Nephron (organoid): ENCODE measurements at regions not wholly inside any gene's neighbourhood (a gene's known extent, or its start where the extent isn't known, plus 50 kb on each side); places are given as distances from the start of the nearest gene placed in this dataset.
A peak's percentile ranks its signal among the peaks of the same experiment; 100 is the strongest.

Source experiments
- H3K27ac Mint-ChIP-seq, 3 experiments: 2 replicates each; pipeline ENCODE4 v1.8.0; 2020; ENCODE audit warnings: mixed read lengths in 3 of 3, mild to moderate bottlenecking in 2 of 3, moderate library complexity in 1 of 3
- H3K27me3 Mint-ChIP-seq: 2 replicates; pipeline ENCODE4 v1.8.0; 2021; ENCODE audit warnings: low read depth, mild to moderate bottlenecking, moderate library complexity, mixed read lengths
- H3K36me3 Mint-ChIP-seq: 2 replicates; pipeline ENCODE4 v1.8.0; 2020; ENCODE audit warnings: low read depth, mixed read lengths
- H3K4me1 Mint-ChIP-seq: 2 replicates; pipeline ENCODE4 v1.8.0; 2020; ENCODE audit warnings: mixed read lengths
- H3K4me3 Mint-ChIP-seq, 3 experiments: 2 replicates each; pipeline ENCODE4 v1.8.0; 2020; ENCODE audit warnings: mild to moderate bottlenecking in 3 of 3, mixed read lengths in 3 of 3, moderate library complexity in 2 of 3
- H3K9me3 Mint-ChIP-seq: 2 replicates; pipeline ENCODE4 v1.8.0; 2020; ENCODE audit warnings: mixed read lengths
- TF ChIP-seq, protein P1 (sequence below), 3 experiments: fragments of 200-600 bp; sonication (generic); IDR thresholded peaks; one replicate each; pipeline ENCODE4 v1.5.0; 2021; ENCODE audit warnings: antibody characterized with exemption in 3 of 3; ENCODE audit not compliant: unreplicated experiment in 3 of 3

DNA sequence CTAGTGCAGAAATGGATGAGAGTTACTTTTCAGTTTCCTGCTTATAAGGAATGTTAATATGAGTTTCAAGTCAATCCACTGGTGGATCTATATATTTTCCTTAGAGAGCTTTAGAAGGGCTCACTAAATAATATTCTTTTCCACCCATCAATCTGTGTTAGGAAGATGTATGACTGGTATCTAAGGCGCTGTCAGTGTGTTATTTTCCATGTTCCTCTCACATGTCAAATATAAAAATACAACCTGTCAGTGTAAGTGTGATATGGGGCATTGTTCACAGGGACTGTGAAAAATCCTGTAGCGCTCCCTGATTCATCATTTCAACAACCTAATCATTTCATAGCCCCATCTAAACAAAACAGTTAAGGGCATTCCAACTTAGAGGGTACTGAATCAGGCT, 203.1 kb downstream of the TMEM26 start:
- Mint-ChIP-seq H3K36me3 (no peaks in the 10 kb centered on the region), H3K4me1 (no peaks in the 10 kb centered on the region), H3K9me3 (peaks cover 22% of the 10 kb centered on the region), H3K27me3 (no peaks in the 10 kb centered on the region), H3K4me3 (no peak overlapping the region), H3K27ac (no peak overlapping the region)
- TF ChIP-seq, protein P1, sequence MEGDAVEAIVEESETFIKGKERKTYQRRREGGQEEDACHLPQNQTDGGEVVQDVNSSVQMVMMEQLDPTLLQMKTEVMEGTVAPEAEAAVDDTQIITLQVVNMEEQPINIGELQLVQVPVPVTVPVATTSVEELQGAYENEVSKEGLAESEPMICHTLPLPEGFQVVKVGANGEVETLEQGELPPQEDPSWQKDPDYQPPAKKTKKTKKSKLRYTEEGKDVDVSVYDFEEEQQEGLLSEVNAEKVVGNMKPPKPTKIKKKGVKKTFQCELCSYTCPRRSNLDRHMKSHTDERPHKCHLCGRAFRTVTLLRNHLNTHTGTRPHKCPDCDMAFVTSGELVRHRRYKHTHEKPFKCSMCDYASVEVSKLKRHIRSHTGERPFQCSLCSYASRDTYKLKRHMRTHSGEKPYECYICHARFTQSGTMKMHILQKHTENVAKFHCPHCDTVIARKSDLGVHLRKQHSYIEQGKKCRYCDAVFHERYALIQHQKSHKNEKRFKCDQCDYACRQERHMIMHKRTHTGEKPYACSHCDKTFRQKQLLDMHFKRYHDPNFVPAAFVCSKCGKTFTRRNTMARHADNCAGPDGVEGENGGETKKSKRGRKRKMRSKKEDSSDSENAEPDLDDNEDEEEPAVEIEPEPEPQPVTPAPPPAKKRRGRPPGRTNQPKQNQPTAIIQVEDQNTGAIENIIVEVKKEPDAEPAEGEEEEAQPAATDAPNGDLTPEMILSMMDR (IDR thresholded peaks at IDR 0.05; ENCODE audit: unreplicated experiment in 3 of 3): no peak

DNA sequence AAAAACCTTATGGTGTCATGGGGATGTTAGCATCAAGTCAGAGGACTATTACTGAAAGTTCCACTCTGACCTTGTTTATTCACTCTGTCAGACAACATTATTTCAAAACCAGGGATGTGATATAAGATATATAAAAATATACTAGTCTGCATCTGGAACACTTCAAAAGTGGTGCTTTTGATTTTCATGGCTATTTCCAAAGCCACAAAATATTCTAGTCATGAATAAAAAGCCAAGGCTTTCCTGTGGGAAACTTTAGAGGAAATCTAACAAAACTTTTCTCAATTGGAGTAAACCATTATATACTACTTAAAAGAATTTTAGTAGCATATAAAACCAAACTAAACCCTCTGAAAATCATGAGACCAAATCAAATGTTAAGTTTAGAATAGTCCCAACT, 205.2 kb downstream of the TMEM26 start:
- peaks cover under 1% of the 10 kb centered on the region for H3K9me3 Mint-ChIP-seq
- no peaks in the 10 kb centered on the region for H3K27me3 Mint-ChIP-seq

DNA sequence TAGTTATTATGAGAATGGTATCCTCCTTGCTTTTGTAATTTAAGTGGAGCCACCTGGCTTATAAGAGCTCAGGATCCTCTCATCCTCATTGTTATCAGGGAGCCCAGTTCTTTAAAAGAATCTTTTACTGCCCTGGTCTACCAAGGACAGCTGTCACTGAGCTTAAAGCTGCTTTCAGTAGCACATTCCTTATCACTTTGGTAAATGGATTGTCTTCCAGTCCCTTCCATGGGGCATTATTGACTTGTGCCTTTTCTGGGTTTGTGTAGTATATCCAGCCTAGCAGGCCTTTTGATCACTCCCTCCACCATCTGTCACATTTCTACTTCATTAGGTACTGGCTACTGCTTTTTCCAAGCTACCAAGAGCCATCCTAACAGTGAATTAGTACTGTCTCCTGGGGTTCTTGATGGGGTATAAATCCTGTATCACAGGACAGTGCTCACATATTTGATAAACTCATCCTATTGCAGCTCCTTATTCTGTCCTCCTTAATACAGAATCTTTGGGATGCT, 208.9 kb downstream of the TMEM26 start:
- Mint-ChIP-seq H3K27me3 (no peaks in the 10 kb centered on the region), H3K9me3 (no peaks in the 10 kb centered on the region), H3K27ac (no peak overlapping the region), H3K36me3 (no peaks in the 10 kb centered on the region), H3K4me1 (peaks cover 6% of the 10 kb centered on the region), H3K4me3 (peak overlapping the region in 1 of 3 experiments; percentile 21)
- TF ChIP-seq, protein P1 (IDR thresholded peaks at IDR 0.05; ENCODE audit: unreplicated experiment in 3 of 3): no peak

More for the DNA sequence above, 205.2 kb downstream of the TMEM26 start:
- H3K36me3 Mint-ChIP-seq: no peaks in the 10 kb centered on the region
- TF ChIP-seq, protein P1 (IDR thresholded peaks at IDR 0.05; ENCODE audit: unreplicated experiment in 3 of 3): no peak
- H3K4me1 Mint-ChIP-seq: peaks cover 6% of the 10 kb centered on the region
- no peak overlapping the region for H3K27ac Mint-ChIP-seq
- H3K4me3 Mint-ChIP-seq: no peak overlapping the region

DNA sequence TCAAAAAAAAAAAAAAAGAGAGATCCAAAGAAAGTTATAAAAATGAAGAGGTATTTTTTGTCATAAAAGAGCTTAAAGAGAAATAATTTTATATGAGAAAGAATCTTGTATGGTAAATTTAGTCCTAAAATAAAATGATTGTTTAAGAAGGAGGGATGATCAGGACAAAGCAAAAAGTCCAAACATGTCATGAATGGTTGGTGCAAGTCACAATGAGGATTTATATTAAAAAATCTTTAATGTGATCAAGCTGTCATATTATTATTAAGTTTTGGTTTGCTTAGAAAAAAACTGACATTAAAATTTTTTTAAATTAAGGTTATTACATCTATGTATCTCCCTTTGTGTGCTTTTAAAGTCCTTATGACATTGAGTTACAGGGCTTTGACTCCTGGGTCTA, 220.4 kb downstream of the TMEM26 start:
- TF ChIP-seq, protein P1 (IDR thresholded peaks at IDR 0.05; ENCODE audit: unreplicated experiment in 3 of 3): no peak
- no peaks in the 10 kb centered on the region for H3K4me1 Mint-ChIP-seq

DNA sequence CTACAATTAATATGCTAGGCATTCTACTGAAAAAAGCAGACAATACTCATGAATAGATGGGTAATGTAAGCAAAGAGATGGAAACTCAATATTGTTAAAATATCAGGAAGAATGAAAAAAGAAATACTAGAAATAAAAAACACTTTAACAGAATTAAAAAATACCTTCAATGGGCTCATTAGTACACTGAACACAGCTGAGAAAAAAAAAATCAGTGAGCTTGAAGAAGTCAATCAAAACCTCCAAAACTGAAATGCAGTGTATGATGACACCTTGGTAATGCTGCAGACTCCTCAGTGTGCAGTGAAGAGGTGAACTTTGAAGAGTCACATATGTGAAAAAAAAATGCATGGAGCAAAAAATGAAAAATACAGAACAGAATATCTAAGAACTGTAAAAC, 227.2 kb downstream of the TMEM26 start:
- TF ChIP-seq, protein P1 (IDR thresholded peaks at IDR 0.05; ENCODE audit: unreplicated experiment in 3 of 3): no peak
- Mint-ChIP-seq H3K36me3 (peaks cover 6% of the 10 kb centered on the region), H3K27me3 (no peaks in the 10 kb centered on the region), H3K4me3 (no peak overlapping the region), H3K4me1 (peaks cover 16% of the 10 kb centered on the region), H3K9me3 (peaks cover 42% of the 10 kb centered on the region), H3K27ac (no peak overlapping the region)

More for the DNA sequence above, 220.4 kb downstream of the TMEM26 start:
- Mint-ChIP-seq H3K36me3 (no peaks in the 10 kb centered on the region), H3K27me3 (no peaks in the 10 kb centered on the region), H3K4me3 (no peak overlapping the region), H3K9me3 (peaks cover 47% of the 10 kb centered on the region), H3K27ac (no peak overlapping the region)

DNA sequence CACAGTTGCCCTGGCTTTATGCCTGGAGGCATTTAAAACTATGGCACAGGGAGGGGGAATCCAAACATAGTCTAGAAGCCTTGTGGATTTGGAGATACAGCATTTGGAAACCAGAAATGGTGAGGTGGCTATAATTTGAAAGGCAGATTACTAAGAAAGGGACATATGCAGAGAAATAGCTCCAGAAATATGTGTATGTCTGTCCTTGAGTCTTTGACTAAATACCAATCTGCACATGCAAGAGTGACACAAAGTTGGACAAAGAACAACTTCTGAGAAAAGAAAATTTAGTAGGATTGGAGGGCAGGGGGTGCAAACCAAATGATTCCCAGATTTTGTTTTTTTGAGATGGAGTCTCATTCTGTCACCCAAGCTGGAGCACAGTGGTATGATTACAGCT, 229.6 kb downstream of the TMEM26 start:
- Mint-ChIP-seq H3K36me3 (peaks cover 6% of the 10 kb centered on the region), H3K27me3 (no peaks in the 10 kb centered on the region), H3K27ac (peak overlapping the region in 2 of 3 experiments; percentile 5 to 58), H3K4me3 (no peak overlapping the region), H3K9me3 (peaks cover 31% of the 10 kb centered on the region), H3K4me1 (peaks cover 16% of the 10 kb centered on the region)
- TF ChIP-seq, protein P1 (IDR thresholded peaks at IDR 0.05; ENCODE audit: unreplicated experiment in 3 of 3): no peak
